Natural killer cell treated with Interleukin-12 subunit alpha and Interleukin-12 subunit beta and Interleukin-15 and Interleukin-18, amount 100 ng/mL, for 72 hours (primary cell): ENCODE measurements at regions not wholly inside any gene's neighbourhood (a gene's known extent, or its start where the extent isn't known, plus 50 kb on each side); places are given as distances from the start of the nearest gene placed in this dataset.

Experiments used
- ATAC-seq, 2 donors: fragments of 150-1000 bp; cut with Tn5 transposase in 1 of 2; sonication (Bioruptor Pico), chemical (Tn5 transposase) in 1 of 2; 2 replicates each; pipeline ENCODE4 v1.10.0; 2021
- DNase-seq: peaks from one replicate; pipeline ENCODE4 v3.0.0; 2022; ENCODE audit warnings: low spot score
- H3K27ac Mint-ChIP-seq, 2 donors: 1 replicate in 1 of 2; 2 replicates in 1 of 2; pipeline ENCODE4 v1.8.0; 2022; ENCODE audit warnings: mixed read lengths in 2 of 2, mild to moderate bottlenecking in 1 of 2, moderate library complexity in 1 of 2
- H3K27me3 Mint-ChIP-seq, 2 donors: 1 replicate in 1 of 2; 2 replicates in 1 of 2; pipeline ENCODE4 v1.8.0; 2022; ENCODE audit warnings: mixed read lengths in 2 of 2
- H3K36me3 Mint-ChIP-seq: one replicate; pipeline ENCODE4 v1.8.0; 2022; ENCODE audit warnings: mixed read lengths
- H3K4me1 Mint-ChIP-seq, 2 donors: 1 replicate in 1 of 2; 2 replicates in 1 of 2; pipeline ENCODE4 v1.8.0; 2022; ENCODE audit warnings: low read depth in 2 of 2, mixed read lengths in 2 of 2, mild to moderate bottlenecking in 1 of 2
- H3K4me3 Mint-ChIP-seq: one replicate; pipeline ENCODE4 v1.8.0; 2022; ENCODE audit warnings: mixed read lengths
- H3K9me3 Mint-ChIP-seq: 2 replicates; pipeline ENCODE4 v1.8.0; 2022; ENCODE audit warnings: mixed read lengths

DNA sequence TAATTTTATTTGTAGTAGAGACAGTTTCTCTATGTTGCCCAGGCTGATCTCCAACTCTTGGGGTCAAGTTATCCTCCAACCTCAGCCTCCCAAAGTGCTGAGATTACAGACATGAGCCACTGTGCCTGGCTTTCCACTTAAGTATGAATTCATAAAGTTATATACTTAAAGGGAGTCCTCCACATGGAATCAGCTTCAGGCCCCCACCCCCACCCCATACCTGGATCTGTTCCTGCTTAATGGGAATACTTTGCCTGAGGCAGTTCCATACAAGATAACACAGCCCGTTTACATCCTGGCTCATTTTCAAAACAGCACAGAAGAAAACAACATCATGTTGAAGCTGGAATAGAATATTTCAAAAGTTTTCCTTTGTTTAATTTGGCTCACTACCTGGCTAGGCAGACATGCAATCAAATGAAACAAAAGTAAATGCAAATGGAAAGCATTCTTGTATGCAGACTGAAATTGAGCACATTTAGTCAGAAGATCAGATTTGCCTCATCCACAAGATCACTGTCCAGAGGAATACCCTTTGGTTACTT is 82.4 kb downstream of the FAT3 start:
- no peaks in the 10 kb centered on the region for H3K36me3 Mint-ChIP-seq
- H3K4me1 Mint-ChIP-seq = no peaks in the 10 kb centered on the region
- DNase-seq (no peak), ATAC-seq (no peak)
- no peak overlapping the region for H3K4me3 Mint-ChIP-seq
- H3K27me3 Mint-ChIP-seq = no peaks in the 10 kb centered on the region
- peaks cover 9% of the 10 kb centered on the region for H3K9me3 Mint-ChIP-seq
- H3K27ac Mint-ChIP-seq = no peak overlapping the region

GRCh38 chr11:92308366-92308765 is 83.7 kb downstream of the FAT3 start:
- Mint-ChIP-seq H3K4me3 (no peak overlapping the region), H3K9me3 (peaks cover 6% of the 10 kb centered on the region), H3K4me1 (no peaks in the 10 kb centered on the region), H3K27me3 (no peaks in the 10 kb centered on the region), H3K27ac (no peak overlapping the region), H3K36me3 (no peaks in the 10 kb centered on the region)
- DNase-seq (no peak), ATAC-seq (no peak)

GRCh38 chr11:92311616-92312449 is 87.2 kb downstream of the FAT3 start:
- ATAC-seq (no peak), DNase-seq (no peak)
- Mint-ChIP-seq H3K27me3 (no peaks in the 10 kb centered on the region), H3K36me3 (no peaks in the 10 kb centered on the region), H3K27ac (no peak overlapping the region), H3K4me3 (no peak overlapping the region), H3K4me1 (no peaks in the 10 kb centered on the region), H3K9me3 (peaks cover 4% of the 10 kb centered on the region)

- DNase-seq (no peak), ATAC-seq (no peak)
- H3K27me3 Mint-ChIP-seq = no peaks in the 10 kb centered on the region
- H3K27ac Mint-ChIP-seq = no peak overlapping the region
- H3K36me3 Mint-ChIP-seq = no peaks in the 10 kb centered on the region
- H3K9me3 Mint-ChIP-seq = peaks cover 4% of the 10 kb centered on the region
- H3K4me3 Mint-ChIP-seq = no peak overlapping the region
- no peaks in the 10 kb centered on the region for H3K4me1 Mint-ChIP-seq
These were observed 89.2 kb downstream of the FAT3 start for GRCh38 chr11:92313784-92314183.

- H3K36me3 Mint-ChIP-seq = no peaks in the 10 kb centered on the region
- DNase-seq (no peak), ATAC-seq (no peak)
- H3K4me1 Mint-ChIP-seq = no peaks in the 10 kb centered on the region
- H3K27me3 Mint-ChIP-seq = no peaks in the 10 kb centered on the region
- no peak overlapping the region for H3K27ac Mint-ChIP-seq
- H3K9me3 Mint-ChIP-seq = peaks cover 4% of the 10 kb centered on the region
- H3K4me3 Mint-ChIP-seq = no peak overlapping the region
These were observed 89.9 kb downstream of the FAT3 start for GRCh38 chr11:92314499-92314898.

- no peak overlapping the region for H3K27ac Mint-ChIP-seq
- H3K36me3 Mint-ChIP-seq = no peaks in the 10 kb centered on the region
- H3K4me1 Mint-ChIP-seq = no peaks in the 10 kb centered on the region
- no peaks in the 10 kb centered on the region for H3K27me3 Mint-ChIP-seq
- DNase-seq (no peak), ATAC-seq (no peak)
- H3K9me3 Mint-ChIP-seq = peaks cover 7% of the 10 kb centered on the region
- no peak overlapping the region for H3K4me3 Mint-ChIP-seq
These were observed 91.6 kb downstream of the FAT3 start for GRCh38 chr11:92316106-92316809.

DNA sequence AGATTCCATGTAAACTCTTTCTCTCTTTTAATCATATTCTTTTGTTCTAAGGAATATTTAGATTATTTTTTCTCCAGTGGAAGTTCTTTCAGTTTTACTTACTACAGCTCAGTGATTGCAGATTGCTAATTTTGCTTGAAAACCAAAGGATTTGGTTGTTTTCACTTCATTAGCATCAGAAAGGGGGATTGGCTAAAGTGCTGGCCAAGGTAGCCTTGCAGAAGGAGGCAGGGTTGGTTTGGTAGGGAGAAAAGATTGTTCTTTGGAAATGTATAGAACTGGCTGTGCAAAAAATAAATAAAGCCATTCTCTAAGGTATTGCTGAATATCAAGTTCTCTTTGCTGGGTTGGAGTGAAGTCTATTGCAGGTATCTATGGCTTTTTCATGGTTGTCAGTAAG is 92.6 kb downstream of the FAT3 start:
- DNase-seq = no peak
- H3K4me1 Mint-ChIP-seq = no peaks in the 10 kb centered on the region
- no peak for ATAC-seq
- no peak overlapping the region for H3K27ac Mint-ChIP-seq
- H3K36me3 Mint-ChIP-seq = no peaks in the 10 kb centered on the region
- H3K9me3 Mint-ChIP-seq = peaks cover 4% of the 10 kb centered on the region
- H3K27me3 Mint-ChIP-seq = no peaks in the 10 kb centered on the region
- H3K4me3 Mint-ChIP-seq = no peak overlapping the region

DNA sequence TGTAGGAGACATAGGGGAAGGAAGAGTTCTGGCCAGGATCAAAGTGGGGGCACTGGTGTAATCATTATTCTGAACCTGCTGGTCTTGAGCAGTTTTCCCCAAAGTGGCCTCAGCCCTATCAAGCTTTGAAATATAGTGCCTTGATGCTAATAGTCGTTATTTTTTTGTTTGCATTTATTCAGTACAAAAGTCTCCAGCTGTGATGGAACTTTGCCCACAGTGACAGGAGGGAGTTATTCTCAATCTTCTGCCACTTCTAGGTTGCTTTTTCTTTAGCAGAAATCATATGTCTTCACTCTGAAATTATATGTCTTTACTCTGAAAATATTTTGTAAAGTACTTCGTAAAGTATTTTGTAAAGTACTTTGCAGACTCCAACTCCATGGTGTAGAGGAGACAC is 93.1 kb downstream of the FAT3 start:
- H3K4me1 Mint-ChIP-seq = no peaks in the 10 kb centered on the region
- H3K27ac Mint-ChIP-seq = no peak overlapping the region
- ATAC-seq (no peak), DNase-seq (no peak)
- H3K27me3 Mint-ChIP-seq = no peaks in the 10 kb centered on the region
- H3K9me3 Mint-ChIP-seq = peaks cover 4% of the 10 kb centered on the region
- no peak overlapping the region for H3K4me3 Mint-ChIP-seq
- no peaks in the 10 kb centered on the region for H3K36me3 Mint-ChIP-seq

GRCh38 chr11:92322225-92322624 is 97.6 kb downstream of the FAT3 start:
- H3K27ac Mint-ChIP-seq = no peak overlapping the region
- H3K9me3 Mint-ChIP-seq = peaks cover 4% of the 10 kb centered on the region
- H3K36me3 Mint-ChIP-seq = no peaks in the 10 kb centered on the region
- H3K4me1 Mint-ChIP-seq = no peaks in the 10 kb centered on the region
- DNase-seq (no peak), ATAC-seq (no peak)
- no peaks in the 10 kb centered on the region for H3K27me3 Mint-ChIP-seq
- H3K4me3 Mint-ChIP-seq = no peak overlapping the region

DNA sequence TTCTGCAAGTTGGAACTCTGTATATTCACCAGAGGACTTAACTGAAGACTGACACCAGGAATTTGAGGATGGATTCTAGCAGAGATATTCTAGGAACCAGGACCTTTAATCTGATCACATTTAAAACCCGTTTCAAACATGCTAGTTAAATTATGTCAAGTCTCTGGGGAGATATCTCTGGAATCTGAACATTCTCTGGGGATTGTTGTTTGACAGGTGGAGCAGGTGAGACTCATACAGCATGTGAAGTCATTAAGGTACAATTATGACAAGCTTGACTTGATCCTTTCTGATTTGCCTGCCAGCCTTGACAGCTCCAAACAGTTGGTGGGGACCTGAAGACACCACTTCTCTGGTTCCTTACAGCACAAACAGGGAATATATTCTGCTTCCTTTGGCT is 100.3 kb downstream of the FAT3 start:
- ATAC-seq (no peak), DNase-seq (no peak)
- no peak overlapping the region for H3K4me3 Mint-ChIP-seq
- H3K36me3 Mint-ChIP-seq = no peaks in the 10 kb centered on the region
- peaks cover 4% of the 10 kb centered on the region for H3K9me3 Mint-ChIP-seq
- no peak overlapping the region for H3K27ac Mint-ChIP-seq
- H3K4me1 Mint-ChIP-seq = no peaks in the 10 kb centered on the region
- H3K27me3 Mint-ChIP-seq = no peaks in the 10 kb centered on the region

DNA sequence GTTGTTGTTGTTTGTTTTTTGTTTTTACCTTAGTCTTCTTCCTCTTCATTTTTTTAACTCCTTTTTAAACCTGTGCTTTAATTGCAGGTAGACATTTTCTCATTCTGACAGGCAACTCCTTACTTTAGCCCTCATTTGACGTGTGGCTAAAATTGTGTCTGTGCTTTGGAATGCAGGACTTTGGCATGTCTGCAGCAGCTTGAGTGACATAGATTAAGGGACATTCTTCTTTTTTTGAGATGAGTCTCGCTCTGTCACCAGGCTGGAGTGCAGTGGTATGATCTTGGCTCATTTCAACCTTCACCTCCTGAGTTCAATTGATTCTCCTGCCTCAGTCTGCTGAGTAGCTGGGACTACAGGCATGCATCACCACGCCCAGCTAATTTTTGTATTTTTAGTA is 100.8 kb downstream of the FAT3 start:
- Mint-ChIP-seq H3K27me3 (no peaks in the 10 kb centered on the region), H3K27ac (no peak overlapping the region), H3K4me1 (no peaks in the 10 kb centered on the region), H3K9me3 (peaks cover 4% of the 10 kb centered on the region), H3K4me3 (no peak overlapping the region), H3K36me3 (no peaks in the 10 kb centered on the region)
- no peak for DNase-seq
- ATAC-seq = no peak

GRCh38 chr11:92329137-92329536 is 104.5 kb downstream of the FAT3 start:
- Mint-ChIP-seq H3K9me3 (peaks cover 6% of the 10 kb centered on the region), H3K27me3 (no peaks in the 10 kb centered on the region), H3K36me3 (no peaks in the 10 kb centered on the region), H3K27ac (no peak overlapping the region), H3K4me3 (no peak overlapping the region), H3K4me1 (no peaks in the 10 kb centered on the region)
- no peak for DNase-seq
- ATAC-seq = no peak

DNA sequence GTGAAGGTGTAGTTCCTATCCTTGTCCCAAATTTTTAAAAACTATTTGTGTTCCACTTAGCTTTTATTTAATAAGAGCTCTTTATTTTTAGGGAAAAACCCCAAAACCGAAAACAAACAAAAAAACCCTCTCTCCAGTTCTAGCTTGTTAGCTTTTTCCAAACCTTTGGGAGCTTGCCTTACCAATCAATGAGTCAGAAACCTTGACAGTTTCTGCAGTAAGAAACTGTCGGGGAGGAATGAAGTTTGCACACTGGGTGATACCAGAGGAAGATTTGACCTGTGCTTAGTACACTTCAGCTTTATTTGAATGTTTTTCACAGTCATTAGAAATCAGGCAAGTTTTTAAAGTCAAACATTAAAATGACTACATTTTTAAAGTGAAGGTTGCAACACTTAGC is 105.0 kb downstream of the FAT3 start:
- Mint-ChIP-seq H3K27me3 (no peaks in the 10 kb centered on the region), H3K4me1 (no peaks in the 10 kb centered on the region), H3K9me3 (peaks cover 6% of the 10 kb centered on the region), H3K4me3 (no peak overlapping the region), H3K36me3 (no peaks in the 10 kb centered on the region), H3K27ac (no peak overlapping the region)
- no peak for DNase-seq
- ATAC-seq = no peak

GRCh38 chr11:92330114-92330513 is 105.5 kb downstream of the FAT3 start:
- Mint-ChIP-seq H3K36me3 (no peaks in the 10 kb centered on the region), H3K27me3 (no peaks in the 10 kb centered on the region), H3K9me3 (peaks cover 6% of the 10 kb centered on the region), H3K4me3 (no peak overlapping the region), H3K27ac (no peak overlapping the region), H3K4me1 (no peaks in the 10 kb centered on the region)
- no peak for DNase-seq
- no peak for ATAC-seq
